HCT116 (cell line): ENCODE measurements at regions not wholly inside any gene's neighbourhood (a gene's known extent, or its start where the extent isn't known, plus 50 kb on each side); places are given as distances from the start of the nearest gene placed in this dataset.

Source experiments
- ATAC-seq: fragments of 200-7000 bp; cut with Tn5 transposase; 2 replicates; pipeline ENCODE4 v1.9.1; 2020; ENCODE audit warnings: mild to moderate bottlenecking, moderate library complexity
- BruUV-seq: library from RNA; stranded (reverse); fragments of 400-500 nt; replicated peaks from 2 replicates; lab custom pipeline; 2021; lab: Mats Ljungman, UMichigan
- CTCF ChIA-PET: fragments of 300-600 bp; sonication (Branson Sonifier 250); formaldehyde crosslinking; loops from one replicate; lab custom pipeline; 2021; ENCODE audit warnings: antibody characterized with exemption; lab: Charles Lee
- POLR2A ChIA-PET: fragments of 300-600, 350-600 bp; sonication (Branson Sonifier 250); formaldehyde crosslinking; loops from one replicate; lab custom pipeline; 2021; ENCODE audit warnings: antibody characterized with exemption; lab: Charles Lee
- RAD21 ChIA-PET, 2 experiments: fragments of 300-600 bp; sonication (Branson Sonifier 250); formaldehyde crosslinking; loops; one replicate each; lab custom pipeline; 2023; ENCODE audit warnings: low total read pairs in 2 of 2; ENCODE audit not compliant: uncharacterized antibody in 2 of 2, unreplicated experiment in 2 of 2, low non-redundant PET in 1 of 2; lab: Charles Lee
- DNase-seq: peaks from one replicate; pipeline ENCODE4 v3.0.0-alpha.2; 2010; ENCODE audit warnings: low read depth, low spot score
- H2AFZ ChIP-seq: fragments of 200-600 bp; shearing (Covaris generic), sonication (generic); 2 replicates; pipeline ENCODE4 v1.6.1; 2017; ENCODE audit warnings: low read depth, mixed run types, mixed read lengths, antibody characterized with exemption, low read length; ENCODE audit not compliant: poor library complexity, severe bottlenecking
- H3K27ac ChIP-seq: 2 replicates; pipeline ENCODE4 v1.5.1; 2012; ENCODE audit warnings: low read depth, low read length
- H3K27me3 ChIP-seq: fragments of 200-600 bp; sonication (generic); 2 replicates; pipeline ENCODE4 v1.6.1; 2016; ENCODE audit warnings: mixed run types, low read length, mixed read lengths; ENCODE audit not compliant: insufficient read depth
- H3K36me3 ChIP-seq, 2 experiments: fragments of 200-500 bp in 1 of 2; fragments of 200-600 bp in 1 of 2; sonication (Bioruptor generic) in 1 of 2; sonication (generic) in 1 of 2; 2 replicates each; pipeline versions ENCODE4 v1.5.1 to v1.6.1; 2014 to 2016; ENCODE audit warnings: low read length in 2 of 2, inconsistent platforms in 1 of 2, mixed read lengths in 1 of 2, mixed run types in 1 of 2; ENCODE audit not compliant: insufficient read depth in 2 of 2, control insufficient read depth in 1 of 2
- H3K4me1 ChIP-seq, 2 experiments: fragments of 200-600 bp in 1 of 2; sonication (generic) in 1 of 2; 2 replicates each; pipeline versions ENCODE4 v1.5.1 to v1.6.1; 2012 to 2017; ENCODE audit warnings: low read length in 2 of 2, inconsistent platforms in 1 of 2, mild to moderate bottlenecking in 1 of 2, mixed read lengths in 1 of 2, mixed run types in 1 of 2, moderate library complexity in 1 of 2; ENCODE audit not compliant: insufficient read depth in 2 of 2, control insufficient read depth in 1 of 2
- H3K4me2 ChIP-seq: fragments of 200-600 bp; sonication (generic); 2 replicates; pipeline ENCODE4 v1.6.1; 2017; ENCODE audit warnings: mixed run types, low read length, mixed read lengths
- H3K4me3 ChIP-seq, 2 experiments: fragments of 200-600 bp in 1 of 2; sonication (generic) in 1 of 2; replicated peaks in 1 of 2; 2 replicates each; pipeline ENCODE4 v1.5.1; 2011 to 2016; ENCODE audit warnings: low read length in 2 of 2, control low read depth in 1 of 2, low read depth in 1 of 2, mild to moderate bottlenecking in 1 of 2, mixed read lengths in 1 of 2, mixed run types in 1 of 2
- H3K79me2 ChIP-seq: fragments of 200-600 bp; sonication (generic); 2 replicates; pipeline ENCODE4 v1.6.1; 2017; ENCODE audit warnings: mild to moderate bottlenecking, mixed run types, low read length, moderate library complexity, mixed read lengths; ENCODE audit not compliant: insufficient read depth
- H3K9ac ChIP-seq: fragments of 200-600 bp; sonication (generic); 2 replicates; pipeline ENCODE4 v1.6.1; 2016; ENCODE audit warnings: low read length, mixed read lengths
- H3K9me2 ChIP-seq: fragments of 200-600 bp; sonication (generic), shearing (Covaris generic); 2 replicates; pipeline ENCODE4 v1.6.1; 2017; ENCODE audit warnings: mixed run types, mild to moderate bottlenecking, moderate library complexity; ENCODE audit not compliant: insufficient read depth
- H3K9me3 ChIP-seq, 2 experiments: fragments of 200-500 bp in 1 of 2; fragments of 200-600 bp in 1 of 2; sonication (Bioruptor generic) in 1 of 2; sonication (generic) in 1 of 2; 2 replicates each; pipeline ENCODE4 v1.6.1; 2014 to 2017; ENCODE audit warnings: low read length in 2 of 2, mixed read lengths in 2 of 2, inconsistent platforms in 1 of 2, low read depth in 1 of 2, mild to moderate bottlenecking in 1 of 2, mixed run types in 1 of 2, moderate library complexity in 1 of 2; ENCODE audit not compliant: control insufficient read depth in 1 of 2, insufficient read depth in 1 of 2
- H4K20me1 ChIP-seq: fragments of 200-600 bp; sonication (generic), shearing (Covaris generic); 2 replicates; pipeline ENCODE4 v1.6.1; 2017; ENCODE audit warnings: mixed run types, mild to moderate bottlenecking, moderate library complexity; ENCODE audit not compliant: insufficient read depth
- EZH2phosphoT487 ChIP-seq: fragments of 200-600 bp; IDR thresholded peaks from 2 replicates; pipeline ENCODE4 v1.6.1; 2018; ENCODE audit warnings: antibody characterized with exemption, borderline replicate concordance
- REST ChIP-seq: IDR thresholded peaks from 2 replicates; pipeline ENCODE4 v1.6.1; 2012; ENCODE audit warnings: low read depth
- SRF ChIP-seq: IDR thresholded peaks from 2 replicates; pipeline ENCODE4 v1.6.1; 2012; ENCODE audit warnings: low read depth
- intact Hi-C: fragments of 100-400 bp; cut with micrococcal nuclease; formaldehyde crosslinking; loops from 2 replicates; pipeline ENCODE4 v1.10.0; 2022

GRCh38 chr17:72069586-72070202, 51.1 kb upstream of the SOX9 start:
- Histone ChIP-seq H3K9me2 (no peaks in the 10 kb centered on the region), H3K4me2 (no peak overlapping the region), H3K27ac (no peak overlapping the region), H4K20me1 (no peaks in the 10 kb centered on the region), H3K36me3 (no peaks in the 10 kb centered on the region), H3K9me3 (no peaks in the 10 kb centered on the region), H3K4me3 (no peak overlapping the region), H3K4me1 (no peaks in the 10 kb centered on the region), H3K27me3 (no peaks in the 10 kb centered on the region), H3K9ac (no peak overlapping the region), H3K79me2 (no peaks in the 10 kb centered on the region), H2AFZ (no peak overlapping the region)
- ATAC-seq (no peak), DNase-seq (no peak)
- POLR2A ChIA-PET: no interaction called here
- CTCF ChIA-PET: no interaction called here
- TF ChIP-seq REST: no peak
- TF ChIP-seq SRF: no peak
- no peak for TF ChIP-seq EZH2phosphoT487
- RAD21 ChIA-PET: no interaction called here
- no TSS peak for BruUV-seq
- intact Hi-C loops: no loop called here
